ENCODE measurements at regions not wholly inside any gene's neighbourhood (a gene's known extent, or its start where the extent isn't known, plus 50 kb on each side); places are given as distances from the start of the nearest gene placed in this dataset. TPM values are rescaled to one million over a fixed set of nuclear protein-coding genes. Genes with fewer than 3 reads are reported as not detected.
A peak's percentile ranks its signal among the peaks of the same experiment; 100 is the strongest.

GRCh38 chr5:154528005-154528594 lies 50.1 kb upstream of the HAND1 start:
- CTCF ChIA-PET, result interaction anchor here (6.5 kb wide), 1 partner anchor 7 kb away, joined by 33 read pairs; no protein-coding TSS in a partner anchor
- BruUV-seq (replicated peaks), result no TSS peak

More at GRCh38 chr5:154528005-154528594, 50.1 kb upstream of the HAND1 start:
- no peak overlapping the region for H3K9ac ChIP-seq (replicated peaks; ENCODE audit: extremely low read depth, insufficient read depth, low read length)
- no peaks in the 10 kb centered on the region for H4K20me1 ChIP-seq (replicated peaks; ENCODE audit: control insufficient read depth, extremely low read depth, insufficient read depth, low read length)
- H2AFZ ChIP-seq (ENCODE audit: low read depth, low read length), result no peak overlapping the region
- TF ChIP-seq CTCF (IDR thresholded peaks at IDR 0.05; ENCODE audit: extremely low read depth in 1 of 2, insufficient read depth in 1 of 2, low read depth in 1 of 2, low read length in 2 of 2), result no peak
- TF ChIP-seq MYC (IDR thresholded peaks at IDR 0.05; ENCODE audit: low read depth, low read length), result no peak
- no peak for TF ChIP-seq FOS (IDR thresholded peaks at IDR 0.05; ENCODE audit: borderline replicate concordance, insufficient read depth, low read length)
- no peak for TF ChIP-seq EZH2 (IDR thresholded peaks at IDR 0.05; ENCODE audit: borderline replicate concordance, low read depth, low read length, severe bottlenecking)
- no peak for TF ChIP-seq MAX (IDR thresholded peaks at IDR 0.05; ENCODE audit: insufficient read depth, insufficient read length)
- TF ChIP-seq POLR2A (IDR thresholded peaks at IDR 0.05; ENCODE audit: low read depth, low read length), result no peak
- no peak for TF ChIP-seq GATA2 (IDR thresholded peaks at IDR 0.05; ENCODE audit: insufficient read depth, insufficient read length, low read depth, low read length)
- TF ChIP-seq POLR2AphosphoS5 (IDR thresholded peaks at IDR 0.05; ENCODE audit: insufficient read depth, low read depth, low read length), result no peak
- no peak for TF ChIP-seq JUN (IDR thresholded peaks at IDR 0.05; ENCODE audit: borderline replicate concordance, insufficient read depth, insufficient read length, low read depth)
- H3K4me2 ChIP-seq (ENCODE audit: insufficient read depth, low read length), result no peak overlapping the region
- no peaks in the 10 kb centered on the region for H3K36me3 ChIP-seq (ENCODE audit: control insufficient read depth in 2 of 2, extremely low read depth in 1 of 2, insufficient read depth in 2 of 2, low read length in 2 of 2)
- no peak overlapping the region for H3K27ac ChIP-seq (ENCODE audit: insufficient read depth, low read depth, low read length)
- no peaks in the 10 kb centered on the region for H3K79me2 ChIP-seq (ENCODE audit: control insufficient read depth, insufficient read depth, low read length)
- DNase-seq (ENCODE audit: low read depth, low spot score) (no peak), FAIRE-seq (no peak)
- no peaks in the 10 kb centered on the region for H3K4me1 ChIP-seq (ENCODE audit: control insufficient read depth, extremely low read depth, insufficient read depth, low read length)
- H3K4me3 ChIP-seq (replicated peaks in 1 of 3; ENCODE audit: insufficient read depth in 1 of 3, low read depth in 1 of 3, low read length in 3 of 3), result no peak overlapping the region
- intact Hi-C loops (cut with micrococcal nuclease), result no loop called here
- dilution Hi-C loops (cut with MboI; ENCODE audit: extremely low pct_ligation_motif_present, low sequenced_read_pairs), result no loop called here
- POLR2A ChIA-PET, result no interaction called here
- H3K27me3 ChIP-seq (ENCODE audit: control insufficient read depth in 2 of 2, insufficient read depth in 2 of 2, low read length in 2 of 2), result no peaks in the 10 kb centered on the region
- H3K9me1 ChIP-seq (replicated peaks; ENCODE audit: control insufficient read depth, extremely low read depth, insufficient read depth, low read length), result no peaks in the 10 kb centered on the region
- H3K9me3 ChIP-seq (replicated peaks; ENCODE audit: control insufficient read depth, insufficient read depth, low read length), result no peaks in the 10 kb centered on the region

MicroRNA genes in the stretch of these regions (microRNA counts, 767-probe panel; counts per million panel counts)
- microRNA hsa-miR-1303, result 723 counts per million, percentile 96 among the panel's probes with 10 or more counts
- 723 counts per million, percentile 96 among the panel's probes with 10 or more counts for microRNA hsa-miR-3141

Small RNA genes in the stretch of these regions (microRNA-seq; reads per million reads assigned to microRNA genes)
- gene MIR1303 (ENCODE audit: borderline number of aligned reads, borderline replicate concordance) (not detected), gene MIR3141 (ENCODE audit: borderline number of aligned reads, borderline replicate concordance) (not detected)

Small RNA genes in the stretch of these regions (small RNA-seq; reads per million reads assigned to genes)
- gene MIR1303 (ENCODE audit: insufficient read depth, insufficient read length, low read depth, low replicate concordance) (not detected), gene MIR3141 (ENCODE audit: insufficient read depth, insufficient read length, low read depth, low replicate concordance) (not detected)

All from endothelial cell of umbilical vein (primary cell).